ENCODE measurements at regions not wholly inside any gene's neighbourhood (a gene's known extent, or its start where the extent isn't known, plus 50 kb on each side); places are given as distances from the start of the nearest gene placed in this dataset.
A peak's percentile ranks its signal among the peaks of the same experiment; 100 is the strongest.

GRCh38 chr16:35523991-35524390 lies 2064.6 kb downstream of the TP53TG3F start:
- peak in 1 of 2 experiments; percentile 21 for DNase-seq

GRCh38 chr16:35525979-35526590 lies 2066.7 kb downstream of the TP53TG3F start:
- DNase-seq: peak; percentile 38 to 74

GRCh38 chr16:35532576-35532975 lies 2073.2 kb downstream of the TP53TG3F start:
- DNase-seq: no peak

GRCh38 chr16:35533683-35534082 lies 2074.3 kb downstream of the TP53TG3F start:
- DNase-seq: no peak

- no peak for DNase-seq
Measured at GRCh38 chr16:35543486-35543885, 2084.1 kb downstream of the TP53TG3F start.

GRCh38 chr16:35552763-35553162 lies 2093.4 kb downstream of the TP53TG3F start:
- peak; percentile 71 to 76 for DNase-seq

GRCh38 chr16:35557731-35558130 lies 2098.3 kb downstream of the TP53TG3F start:
- no peak for DNase-seq

- DNase-seq: peak in 1 of 2 experiments; percentile 51
Measured at GRCh38 chr16:35559911-35560636, 2100.7 kb downstream of the TP53TG3F start.

GRCh38 chr16:35560637-35560984 lies 2101.2 kb downstream of the TP53TG3F start:
- no peak for DNase-seq

GRCh38 chr16:35561346-35561745 lies 2101.9 kb downstream of the TP53TG3F start:
- no peak for DNase-seq

- no peak for DNase-seq
Measured at GRCh38 chr16:35562471-35562870, 2103.1 kb downstream of the TP53TG3F start.

- DNase-seq: no peak
Measured at GRCh38 chr16:35562919-35563318, 2103.5 kb downstream of the TP53TG3F start.

- DNase-seq: no peak
Measured at GRCh38 chr16:35564148-35564547, 2104.7 kb downstream of the TP53TG3F start.

GRCh38 chr16:35564889-35565288 lies 2105.5 kb downstream of the TP53TG3F start:
- DNase-seq: no peak

GRCh38 chr16:35565626-35566025 lies 2106.2 kb downstream of the TP53TG3F start:
- DNase-seq: no peak

- no peak for DNase-seq
Measured at GRCh38 chr16:35569413-35569812, 2110.0 kb downstream of the TP53TG3F start.

- no peak for DNase-seq
Measured at GRCh38 chr16:35570946-35571345, 2111.5 kb downstream of the TP53TG3F start.

- DNase-seq: no peak
Measured at GRCh38 chr16:35572186-35572585, 2112.8 kb downstream of the TP53TG3F start.

GRCh38 chr16:35573407-35573806 lies 2114.0 kb downstream of the TP53TG3F start:
- no peak for DNase-seq

GRCh38 chr16:35574011-35574410 lies 2114.6 kb downstream of the TP53TG3F start:
- peak in 1 of 2 experiments; percentile 29 for DNase-seq

GRCh38 chr16:35574454-35575431 lies 2115.3 kb downstream of the TP53TG3F start:
- DNase-seq: no peak

- no peak for DNase-seq
Measured at GRCh38 chr16:35575432-35575821, 2116.0 kb downstream of the TP53TG3F start.

- DNase-seq: no peak
Measured at GRCh38 chr16:35585411-35585810, 2126.0 kb downstream of the TP53TG3F start.

Measured in NCI-H1930 (cell line).